ENCODE measurements at regions not wholly inside any gene's neighbourhood (a gene's known extent, or its start where the extent isn't known, plus 50 kb on each side); places are given as distances from the start of the nearest gene placed in this dataset.

DNA sequence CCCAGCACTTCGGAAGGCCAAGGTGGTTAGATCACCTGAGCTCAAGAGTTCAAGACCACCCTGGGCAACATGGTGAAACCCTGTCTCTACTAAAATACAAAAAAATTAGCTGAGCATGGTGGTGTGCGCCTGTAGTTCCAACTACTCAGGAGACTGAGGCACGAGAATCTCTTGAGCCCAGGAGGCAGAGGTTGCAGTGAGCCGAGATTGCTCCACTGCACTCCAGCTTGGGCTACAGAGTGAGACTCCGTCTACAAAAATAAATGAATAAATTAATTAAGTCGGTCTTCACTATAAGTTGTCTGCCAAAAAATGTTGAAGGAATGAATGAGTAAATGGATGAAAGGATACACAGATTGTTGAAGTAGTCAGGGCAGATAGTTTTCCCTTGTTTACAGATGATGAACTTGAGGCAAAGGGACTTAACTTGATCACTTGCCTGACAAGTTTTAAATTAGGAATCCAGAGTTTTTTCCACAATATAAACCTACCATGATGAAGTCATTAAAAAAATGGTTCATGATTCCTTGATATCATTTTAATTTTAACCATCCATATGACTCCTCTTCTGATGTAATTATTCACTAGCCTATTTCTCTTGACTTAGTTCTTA is 130.8 kb downstream of the TLR5 start:
- no peak for TF ChIP-seq CTCF (IDR thresholded peaks at IDR 0.05)
- Histone ChIP-seq H3K4me1 (peaks cover 0 to 20% of the 10 kb centered on the region in 2 donors), H3K27ac (no peak overlapping the region), H3K36me3 (no peaks in the 10 kb centered on the region), H3K4me3 (no peak overlapping the region), H3K27me3 (no peaks in the 10 kb centered on the region), H3K9me3 (no peaks in the 10 kb centered on the region)
- DNase-seq (ENCODE audit: low spot score) = no peak

GRCh38 chr1:223012938-223013337 is 130.1 kb downstream of the TLR5 start:
- Histone ChIP-seq H3K27me3 (no peaks in the 10 kb centered on the region), H3K9me3 (no peaks in the 10 kb centered on the region), H3K36me3 (no peaks in the 10 kb centered on the region), H3K4me1 (peaks cover 0 to 20% of the 10 kb centered on the region in 2 donors), H3K27ac (no peak overlapping the region), H3K4me3 (no peak overlapping the region)
- no peak for DNase-seq (ENCODE audit: low spot score)
- no peak for TF ChIP-seq CTCF (IDR thresholded peaks at IDR 0.05)

DNA sequence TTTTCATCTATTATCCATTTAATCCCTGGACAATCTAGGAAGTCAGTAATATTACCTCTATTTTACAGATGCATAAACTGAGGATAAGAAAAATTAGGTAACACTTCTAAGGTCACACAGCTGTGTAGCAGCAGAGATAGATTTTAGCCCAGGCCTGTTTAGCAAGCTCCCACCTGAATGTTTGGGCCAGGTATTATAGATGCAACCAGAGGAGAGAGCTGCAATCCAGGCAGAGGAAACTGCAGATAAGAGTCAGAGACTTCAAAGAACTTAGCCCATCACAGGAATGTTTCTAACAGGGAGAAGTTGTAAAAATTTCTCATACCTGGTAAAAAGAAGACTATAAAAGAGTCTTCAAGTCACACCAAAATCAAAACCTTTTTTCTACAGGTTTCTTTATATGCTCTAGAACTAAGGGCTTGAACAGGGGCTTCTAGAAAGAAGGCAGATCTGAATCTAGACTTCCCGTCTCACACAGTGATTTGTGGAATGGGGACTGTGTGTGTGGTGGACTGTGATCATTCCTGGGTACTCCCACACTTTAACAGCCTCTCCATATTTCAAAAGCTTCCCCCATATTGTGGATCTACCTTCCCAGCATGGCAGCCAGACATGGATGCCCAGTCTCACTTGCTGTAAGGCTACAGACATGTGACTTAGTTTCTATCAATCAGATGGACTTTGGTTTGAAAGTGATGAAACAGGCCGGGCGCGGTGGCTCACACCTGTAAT is 128.7 kb downstream of the TLR5 start:
- no peak for DNase-seq (ENCODE audit: low spot score)
- no peaks in the 10 kb centered on the region for H3K36me3 ChIP-seq
- H3K27me3 ChIP-seq = no peaks in the 10 kb centered on the region
- no peak overlapping the region for H3K27ac ChIP-seq
- no peaks in the 10 kb centered on the region for H3K9me3 ChIP-seq
- peaks cover 0 to 20% of the 10 kb centered on the region in 2 donors for H3K4me1 ChIP-seq
- H3K4me3 ChIP-seq = no peak overlapping the region
- no peak for TF ChIP-seq CTCF (IDR thresholded peaks at IDR 0.05)

DNA sequence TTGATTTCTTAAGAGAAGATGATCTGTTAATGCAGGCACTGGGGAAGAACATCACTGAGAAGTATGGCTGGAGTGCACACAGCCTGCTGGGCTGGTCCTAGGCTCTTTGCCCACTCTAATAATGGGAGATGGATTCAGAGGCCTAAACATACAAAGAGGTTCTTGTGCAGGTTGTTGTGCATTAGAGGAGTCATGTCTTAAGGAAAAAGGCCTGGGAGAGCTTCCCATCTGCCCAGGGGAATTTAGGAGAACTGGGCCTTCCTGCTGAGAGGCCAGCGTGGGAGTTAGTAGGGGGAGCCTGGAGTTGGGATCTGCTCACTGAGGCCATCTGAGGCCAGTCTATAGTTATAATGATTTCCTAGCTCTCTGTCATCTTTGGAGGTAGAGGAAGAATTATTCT is 126.7 kb downstream of the TLR5 start:
- Histone ChIP-seq H3K4me1 (peaks cover 0 to 8% of the 10 kb centered on the region in 2 donors), H3K36me3 (no peaks in the 10 kb centered on the region), H3K27me3 (no peaks in the 10 kb centered on the region), H3K9me3 (no peaks in the 10 kb centered on the region), H3K4me3 (no peak overlapping the region), H3K27ac (no peak overlapping the region)
- TF ChIP-seq CTCF (IDR thresholded peaks at IDR 0.05) = no peak
- no peak for DNase-seq (ENCODE audit: low spot score)

- TF ChIP-seq CTCF (IDR thresholded peaks at IDR 0.05) = no peak
- Histone ChIP-seq H3K27ac (peak overlapping the region in 1 of 2 donors; percentile 3), H3K4me3 (no peak overlapping the region), H3K36me3 (no peaks in the 10 kb centered on the region), H3K9me3 (no peaks in the 10 kb centered on the region), H3K4me1 (peaks cover 0 to 7% of the 10 kb centered on the region in 2 donors), H3K27me3 (no peaks in the 10 kb centered on the region)
- no peak for DNase-seq (ENCODE audit: low spot score)
Observed at GRCh38 chr1:223016890-223017289, 126.2 kb downstream of the TLR5 start.
